Urothelium cell line (cell line): ENCODE measurements at regions not wholly inside any gene's neighbourhood (a gene's known extent, or its start where the extent isn't known, plus 50 kb on each side); places are given as distances from the start of the nearest gene placed in this dataset.
A peak's percentile ranks its signal among the peaks of the same experiment; 100 is the strongest.

Experiments used
- DNase-seq: peaks from one replicate; pipeline ENCODE4 v3.0.0; 2011; ENCODE audit warnings: low spot score, mixed read lengths
- FAIRE-seq: peaks from 2 replicates; lab custom pipeline; 2011; peaks lifted over from hg19 to GRCh38; lab: Jason Lieb, UNC

DNA sequence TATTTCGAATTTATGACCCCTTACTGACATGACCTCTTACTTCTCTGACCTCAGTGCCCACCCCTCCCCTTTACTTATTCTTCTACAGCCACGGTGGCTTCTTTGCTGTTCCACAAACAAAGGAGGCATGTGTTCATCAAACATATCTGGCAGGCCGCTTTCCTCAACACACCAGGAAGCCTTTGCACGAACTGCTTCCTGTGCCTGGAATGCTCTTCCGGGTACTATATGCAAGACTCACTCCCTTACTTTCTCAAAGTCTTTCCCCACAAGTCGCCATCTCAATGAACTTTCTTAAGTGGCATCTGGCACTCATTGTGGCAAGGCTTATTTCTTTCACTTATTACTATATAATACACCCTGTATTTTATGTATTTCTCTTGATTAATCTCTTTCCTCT lies 351.5 kb upstream of the DDX53 start:
- no peak for DNase-seq
- FAIRE-seq, result no peak

DNA sequence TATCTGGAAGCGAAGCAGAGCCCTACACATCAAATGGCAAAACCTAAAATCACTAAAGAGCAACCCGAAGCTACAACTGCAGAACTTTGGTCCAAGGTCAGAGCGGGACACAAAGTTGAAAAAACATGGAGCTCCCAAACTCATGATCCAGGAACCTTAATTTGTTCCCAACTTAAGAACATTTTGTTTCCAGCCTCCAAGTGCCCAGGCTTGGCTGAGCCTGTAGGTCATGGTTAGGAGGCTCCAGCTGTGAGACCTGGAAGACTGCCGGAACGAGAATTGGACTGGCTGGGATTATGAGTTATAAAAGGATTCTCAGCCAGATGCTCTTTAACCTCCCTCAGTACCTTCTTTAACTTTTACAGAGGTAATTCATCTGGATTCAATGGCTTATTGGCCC lies 349.1 kb upstream of the DDX53 start:
- DNase-seq (no peak), FAIRE-seq (no peak)

DNA sequence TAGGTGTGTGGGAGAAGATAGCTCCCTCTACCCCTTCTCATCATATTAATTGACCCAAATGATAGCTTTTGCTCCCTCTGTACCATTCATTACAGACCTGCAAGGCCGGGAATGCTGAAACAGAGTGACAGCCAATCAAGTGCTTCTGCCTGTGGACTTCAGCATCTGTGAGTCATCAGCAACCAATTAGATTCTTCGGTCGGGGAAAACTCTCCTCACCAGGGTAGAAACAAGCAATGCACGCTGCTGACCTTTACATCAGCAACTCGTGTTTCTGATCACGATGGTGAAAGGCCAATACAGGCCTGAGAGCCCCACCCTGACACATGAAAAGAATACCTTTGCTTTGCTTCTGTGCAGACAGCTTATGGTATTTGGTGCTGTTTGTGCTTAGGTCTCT lies 347.2 kb upstream of the DDX53 start:
- peak; percentile 1 for DNase-seq
- no peak for FAIRE-seq

DNA sequence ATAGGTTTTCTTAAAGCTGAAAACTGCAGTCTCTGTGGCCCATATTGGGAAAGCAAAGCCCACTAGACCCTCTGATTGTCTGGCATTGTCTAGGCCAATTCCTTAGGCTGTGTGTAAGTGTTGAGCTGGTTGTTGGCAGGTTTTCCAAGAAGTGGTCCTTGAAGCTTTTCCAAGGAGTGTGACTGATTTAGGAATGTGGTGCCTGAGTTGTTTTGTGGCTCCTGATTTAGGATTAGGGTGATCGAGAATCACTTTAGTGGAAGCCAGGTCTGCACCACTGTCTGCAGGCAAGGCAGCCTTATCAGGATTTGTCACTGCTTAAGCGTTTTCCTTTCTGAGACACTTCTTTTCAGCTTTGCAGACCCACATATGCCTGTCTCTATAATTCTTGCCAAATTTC lies 339.0 kb upstream of the DDX53 start:
- FAIRE-seq (no peak), DNase-seq (no peak)

DNA sequence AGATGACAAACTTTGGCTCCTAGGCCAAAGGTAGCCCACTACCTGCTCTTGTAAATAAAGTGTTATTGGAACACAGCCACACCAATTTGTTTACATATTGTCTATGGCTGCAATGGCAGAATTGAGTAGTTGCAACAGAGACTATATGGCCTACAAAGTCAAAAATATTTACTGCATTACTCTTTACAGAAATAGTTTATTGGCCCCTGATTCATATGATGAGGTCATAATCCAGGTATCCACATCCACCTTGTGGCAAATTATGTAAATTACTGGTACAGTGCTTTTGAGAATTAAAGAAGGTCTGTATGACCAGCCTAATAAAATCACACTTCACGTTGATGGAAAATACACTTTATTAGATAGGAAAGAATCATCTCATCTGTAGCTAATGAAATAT lies 337.0 kb upstream of the DDX53 start:
- no peak for FAIRE-seq
- DNase-seq, result no peak

DNA sequence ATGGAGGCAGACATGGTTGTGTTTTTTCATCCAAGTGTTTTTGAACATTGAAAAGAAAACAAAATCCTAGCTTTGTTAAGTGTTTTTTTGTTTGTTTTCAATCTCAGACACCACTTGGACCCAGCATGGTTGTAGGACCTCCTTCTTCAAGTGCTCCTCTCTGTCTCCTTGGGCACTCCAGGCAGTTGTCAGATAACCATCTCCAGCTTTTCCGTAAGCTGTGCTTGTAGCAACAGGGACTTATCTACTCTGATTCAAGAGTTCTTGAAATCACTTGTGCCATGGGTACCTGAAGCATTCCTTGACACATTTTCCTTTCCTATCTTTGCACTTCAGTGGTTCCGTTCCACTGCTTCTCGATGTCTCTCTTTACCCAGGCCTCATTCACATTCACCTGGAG lies 334.9 kb upstream of the DDX53 start:
- FAIRE-seq (no peak), DNase-seq (no peak)

DNA sequence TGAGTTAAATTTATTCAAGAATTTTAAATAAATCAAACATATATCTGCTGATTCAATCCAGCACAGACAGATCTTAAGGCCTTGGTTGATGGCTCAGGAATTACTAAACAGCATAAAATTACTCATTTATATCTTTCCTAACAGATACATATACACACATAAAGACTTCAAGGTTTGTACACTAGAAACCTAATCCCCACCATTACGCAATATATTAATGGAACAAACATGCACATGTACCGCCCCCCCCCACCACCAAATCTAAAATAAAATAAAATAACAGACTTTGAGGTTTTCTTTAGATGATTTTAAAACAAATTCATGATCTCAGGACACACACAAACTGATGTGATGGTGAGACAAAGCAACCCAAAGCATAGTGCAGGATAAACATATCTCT lies 333.9 kb upstream of the DDX53 start:
- DNase-seq, result no peak
- no peak for FAIRE-seq

DNA sequence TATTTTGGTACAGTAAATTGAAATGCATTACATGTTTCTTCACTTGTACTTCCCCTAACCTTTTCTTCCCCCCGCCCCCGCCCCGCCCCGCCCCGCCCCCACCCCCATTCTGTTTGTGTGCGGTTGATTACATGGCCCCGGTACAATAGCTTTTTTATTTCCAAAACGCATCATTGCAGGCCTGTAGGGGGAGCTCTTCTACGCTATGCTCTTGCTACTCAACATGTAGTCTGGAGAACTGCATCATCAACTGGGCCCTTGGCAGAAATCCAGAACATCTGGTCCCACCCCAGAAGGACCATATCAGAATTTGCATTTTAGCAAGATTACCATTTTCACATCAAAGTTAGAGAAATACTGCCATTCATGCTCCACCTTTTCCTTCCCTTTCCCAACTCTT lies 333.3 kb upstream of the DDX53 start:
- FAIRE-seq (no peak), DNase-seq (peak; percentile 1)

DNA sequence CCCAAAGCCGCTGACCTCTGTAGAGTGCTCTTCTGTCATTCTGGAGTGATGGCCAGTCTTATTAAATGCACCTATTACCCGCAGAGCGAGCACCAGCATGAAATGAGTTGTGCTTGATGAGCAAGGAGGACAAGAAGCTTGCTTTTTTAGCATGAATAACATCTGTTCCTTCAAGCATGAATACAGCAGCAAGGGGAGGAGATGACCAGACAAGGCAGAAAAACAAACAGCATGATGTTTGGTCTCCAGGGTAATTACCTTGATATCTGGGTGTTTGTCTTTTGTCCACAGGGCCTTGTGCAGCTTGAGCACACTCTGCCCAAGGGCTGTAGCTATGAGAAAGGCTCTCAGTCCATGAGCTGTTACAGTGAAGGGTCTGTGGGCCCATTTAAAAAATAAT lies 324.8 kb upstream of the DDX53 start:
- no peak for DNase-seq
- FAIRE-seq, result no peak

DNA sequence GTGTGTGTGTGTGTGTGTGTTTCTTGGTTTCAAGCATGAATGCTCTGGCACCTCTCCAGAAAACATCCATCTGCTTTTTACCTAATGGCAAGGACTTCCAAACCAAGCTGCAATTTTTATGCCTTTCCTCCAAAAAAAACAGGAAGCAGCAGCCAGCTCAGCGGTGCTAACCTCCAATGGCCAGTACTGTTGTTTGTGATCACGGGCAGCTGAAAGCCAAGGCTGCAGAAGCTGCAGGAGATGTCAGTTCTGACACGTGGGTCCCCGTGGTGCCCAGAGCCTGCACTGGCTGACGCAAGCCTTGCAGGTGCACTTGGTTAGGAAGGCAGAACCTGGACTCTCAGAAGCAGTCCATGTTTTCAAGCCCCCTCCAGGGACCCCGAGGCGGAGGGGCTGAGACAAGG lies 313.6 kb upstream of the DDX53 start:
- FAIRE-seq (no peak), DNase-seq (no peak)

DNA sequence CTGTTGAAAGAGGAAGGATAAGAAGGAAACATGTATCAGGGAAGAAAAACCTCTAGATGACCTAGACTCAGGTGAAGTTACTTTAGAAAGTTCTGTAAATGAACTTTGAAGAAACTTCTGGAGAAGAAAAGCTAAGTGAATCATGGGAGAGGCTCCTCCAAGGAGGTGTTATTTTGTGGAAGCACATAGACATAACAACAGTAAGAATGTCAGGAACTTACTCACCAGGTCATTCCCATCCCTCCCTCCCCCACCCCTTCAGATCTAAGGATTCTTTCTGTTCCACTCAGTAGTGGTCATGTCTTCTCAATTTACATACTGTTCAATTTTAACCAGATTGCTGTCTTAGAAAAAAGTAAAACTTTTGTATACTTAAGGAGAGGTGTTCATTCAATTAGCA lies 310.5 kb upstream of the DDX53 start:
- no peak for DNase-seq

DNA sequence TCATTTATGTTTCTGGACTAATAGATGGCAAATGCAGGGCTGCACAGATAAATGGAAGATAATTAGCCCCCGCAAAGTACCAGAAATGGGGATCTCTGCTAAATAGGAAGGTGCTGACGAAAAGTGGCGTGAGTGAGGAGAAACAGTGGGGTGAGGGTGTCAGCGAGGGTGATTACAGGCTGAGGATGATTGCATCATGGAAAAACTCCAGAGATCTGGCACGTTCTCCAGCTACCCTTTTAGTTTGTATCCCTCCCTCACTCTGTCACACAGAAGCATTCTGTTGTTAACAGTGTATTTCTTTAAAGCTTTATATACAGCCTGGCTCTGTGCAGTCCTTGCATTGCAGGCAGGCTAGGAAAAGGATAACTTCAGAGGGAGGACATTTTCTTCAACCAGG lies 309.6 kb upstream of the DDX53 start:
- DNase-seq, result no peak
- FAIRE-seq, result no peak

More for the DNA sequence above, 310.5 kb upstream of the DDX53 start:
- FAIRE-seq, result no peak

DNA sequence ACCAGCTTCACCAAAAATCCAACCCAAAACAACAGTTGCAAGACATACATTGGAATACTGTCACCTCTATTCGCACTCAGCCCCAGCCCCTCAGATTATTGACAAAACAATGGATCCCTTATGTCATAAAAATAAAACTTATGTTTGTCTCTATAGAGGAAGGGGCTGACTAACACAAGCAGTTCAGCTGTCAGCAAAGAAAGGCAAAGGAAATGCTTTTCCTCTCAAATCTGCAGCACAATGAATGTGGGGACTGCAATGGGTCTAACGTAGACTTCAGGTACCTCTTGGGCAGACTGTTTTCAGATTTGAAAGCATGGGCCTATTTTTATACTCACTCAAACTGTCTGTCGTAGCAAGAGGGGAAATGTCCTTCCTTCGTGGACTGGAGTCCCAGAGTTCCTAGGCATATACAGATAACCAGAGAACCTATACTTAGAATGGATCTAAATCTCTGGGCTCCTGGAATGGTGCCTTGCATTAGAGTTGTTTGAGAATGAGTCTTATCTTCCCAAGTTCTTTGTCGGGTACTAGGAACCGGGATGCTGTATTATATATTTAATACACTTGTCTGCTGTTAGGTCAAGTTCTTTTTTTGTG lies 307.7 kb upstream of the DDX53 start:
- no peak for DNase-seq
- no peak for FAIRE-seq

DNA sequence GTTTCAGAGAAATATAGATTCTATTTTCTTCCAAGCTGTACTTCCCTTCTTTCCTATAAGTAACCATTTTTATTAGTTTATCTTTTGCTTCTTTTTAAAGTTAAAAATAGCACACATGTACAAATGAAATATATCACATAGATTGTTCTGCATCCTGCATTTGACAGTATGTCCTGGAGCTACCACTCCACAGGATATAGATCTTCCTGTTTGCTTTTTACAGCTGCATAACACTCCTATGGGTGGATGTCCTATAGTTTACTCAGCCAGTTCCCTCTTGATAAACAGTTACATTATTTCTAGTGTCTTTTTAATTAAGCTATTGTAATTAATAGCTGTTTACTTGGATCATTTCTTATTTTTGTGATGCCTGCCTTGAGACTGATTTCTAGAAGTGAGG lies 301.6 kb upstream of the DDX53 start:
- FAIRE-seq, result no peak
- no peak for DNase-seq

DNA sequence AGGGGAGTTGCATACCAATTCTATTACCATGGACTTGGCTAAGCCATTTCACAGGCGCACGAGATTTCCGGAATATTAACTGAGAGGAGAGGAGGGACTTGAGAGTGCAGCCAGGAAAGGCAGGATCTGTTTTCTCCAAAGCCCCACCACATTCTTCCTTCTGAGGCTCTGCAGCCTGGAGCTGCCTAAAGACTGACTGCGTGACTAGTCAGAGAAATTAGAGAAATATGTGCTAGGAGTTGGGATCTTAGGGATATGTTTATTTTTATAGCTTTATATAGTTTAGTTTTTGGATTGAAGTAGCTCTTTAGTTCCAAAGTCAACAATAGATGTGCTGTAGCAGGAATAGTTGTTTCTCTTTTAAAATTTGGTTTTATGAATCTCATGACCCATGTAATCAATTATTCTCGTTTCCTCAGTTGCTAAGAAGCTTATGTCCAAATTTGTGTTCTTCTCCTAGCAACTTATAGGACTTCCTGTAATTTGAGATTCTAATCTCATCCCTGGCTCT lies 300.1 kb upstream of the DDX53 start:
- DNase-seq (no peak), FAIRE-seq (no peak)

DNA sequence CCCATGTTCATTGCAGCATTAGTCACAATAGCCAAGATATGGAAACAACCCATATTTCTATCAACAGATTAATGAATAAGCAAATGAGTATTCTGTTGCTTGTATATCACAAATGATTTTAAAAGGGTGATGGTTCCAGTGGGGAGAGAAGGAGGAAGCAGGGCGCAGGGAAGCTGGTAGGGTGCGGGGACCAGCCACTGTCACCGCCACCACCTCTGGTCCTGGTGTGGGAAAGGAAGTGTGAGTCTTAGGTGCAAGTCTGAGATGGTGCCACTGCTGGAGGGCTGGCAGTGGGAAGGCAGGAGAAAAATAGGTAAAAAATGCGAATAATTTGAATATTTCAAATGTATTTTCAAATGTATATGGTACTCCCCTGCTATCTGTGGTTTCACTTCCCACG lies 286.8 kb upstream of the DDX53 start:
- FAIRE-seq (no peak), DNase-seq (no peak)

DNA sequence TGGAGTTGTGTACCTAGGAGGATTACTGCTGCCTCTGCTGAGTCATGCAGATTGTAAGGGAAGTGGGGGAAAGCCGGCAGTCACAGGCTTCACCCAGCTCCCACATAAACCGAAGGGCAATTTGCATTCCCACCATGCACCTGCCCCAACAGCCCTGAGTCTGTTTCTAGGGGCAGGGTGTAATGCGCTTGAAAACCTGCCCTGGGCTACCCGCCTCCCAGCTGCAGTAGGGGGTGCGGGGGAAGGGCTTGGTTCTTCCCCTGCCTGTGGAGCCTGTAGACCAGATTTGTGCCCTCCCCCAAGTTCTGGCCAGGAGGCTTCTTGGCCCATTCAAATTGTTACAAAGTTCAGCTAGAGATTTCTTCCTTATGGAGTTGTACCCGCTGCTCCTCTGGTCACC lies 269.2 kb upstream of the DDX53 start:
- no peak for FAIRE-seq
- no peak for DNase-seq

DNA sequence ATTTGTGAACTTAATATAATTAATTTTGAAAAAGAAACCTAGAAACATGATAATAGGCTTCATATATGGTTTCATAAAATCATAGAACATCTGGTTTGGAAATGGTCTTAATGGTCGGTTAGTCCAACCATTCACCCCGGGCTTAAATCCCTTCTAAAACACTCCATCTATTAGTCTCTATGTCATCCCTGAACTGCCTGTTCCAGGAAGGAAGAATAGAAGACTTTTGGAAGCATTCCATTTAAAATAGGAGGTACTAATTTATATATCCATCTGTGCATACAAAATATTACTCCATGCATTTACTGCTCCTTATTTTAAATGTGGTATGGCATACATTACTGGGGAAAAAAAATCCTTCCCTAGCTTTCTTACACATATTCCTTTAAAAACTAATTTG lies 262.2 kb upstream of the DDX53 start:
- FAIRE-seq (no peak), DNase-seq (no peak)

DNA sequence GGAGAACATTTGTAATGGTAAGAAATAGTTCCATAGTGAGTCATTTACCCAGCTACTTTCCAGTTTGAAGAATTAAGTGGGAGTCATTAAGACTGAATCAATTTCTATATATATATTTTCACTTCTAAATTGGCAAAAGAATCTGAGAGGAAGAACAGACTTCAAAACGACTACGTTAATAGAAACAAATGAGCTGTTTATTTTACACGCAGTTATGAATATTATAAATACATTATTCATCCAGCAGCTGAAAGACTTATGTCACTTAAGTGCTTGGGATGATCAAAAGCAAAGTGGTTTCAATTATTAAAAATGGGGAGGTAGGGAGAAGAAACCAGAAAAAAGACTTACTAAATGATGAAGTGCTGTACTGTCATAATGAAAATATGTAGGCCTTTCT lies 260.5 kb upstream of the DDX53 start:
- FAIRE-seq, result no peak

DNA sequence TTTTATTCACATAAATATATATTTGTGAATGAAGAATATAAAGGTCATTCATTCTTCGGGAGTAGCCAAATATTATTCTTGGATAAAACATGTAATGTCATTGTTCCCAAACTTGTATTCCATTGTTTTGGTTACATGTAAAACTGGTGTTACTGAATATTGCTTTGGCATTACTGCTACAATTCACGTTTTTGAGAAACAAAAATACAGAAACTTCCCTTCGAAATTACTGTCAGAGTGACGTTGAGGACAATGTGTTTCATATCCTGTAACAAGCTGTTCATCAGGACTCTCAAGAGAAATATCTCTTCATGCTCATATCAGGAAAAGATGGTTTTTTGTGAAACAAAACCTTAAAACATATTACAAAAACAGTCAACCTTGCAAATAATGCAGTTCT lies 258.9 kb upstream of the DDX53 start:
- FAIRE-seq (no peak), DNase-seq (no peak)

More for the DNA sequence above, 260.5 kb upstream of the DDX53 start:
- no peak for DNase-seq

DNA sequence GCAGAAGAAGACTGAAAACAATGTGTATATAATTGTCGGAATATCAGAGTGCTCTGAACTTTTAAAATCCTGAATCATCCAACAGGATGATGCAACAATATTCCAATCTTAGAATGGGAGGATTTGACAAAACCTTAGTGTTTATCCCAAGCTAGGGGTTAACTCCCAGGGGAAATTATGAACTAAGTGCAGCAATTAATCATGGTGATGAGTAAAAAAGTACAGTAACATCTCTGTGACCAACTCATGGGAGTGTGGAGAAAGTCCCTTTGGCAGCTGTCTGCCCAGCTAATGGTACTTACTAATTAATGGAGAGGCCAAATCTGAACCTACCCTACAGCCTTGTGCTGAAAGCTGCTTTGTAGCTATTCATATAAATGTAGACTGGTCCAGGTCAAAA lies 257.6 kb upstream of the DDX53 start:
- DNase-seq (no peak), FAIRE-seq (no peak)

DNA sequence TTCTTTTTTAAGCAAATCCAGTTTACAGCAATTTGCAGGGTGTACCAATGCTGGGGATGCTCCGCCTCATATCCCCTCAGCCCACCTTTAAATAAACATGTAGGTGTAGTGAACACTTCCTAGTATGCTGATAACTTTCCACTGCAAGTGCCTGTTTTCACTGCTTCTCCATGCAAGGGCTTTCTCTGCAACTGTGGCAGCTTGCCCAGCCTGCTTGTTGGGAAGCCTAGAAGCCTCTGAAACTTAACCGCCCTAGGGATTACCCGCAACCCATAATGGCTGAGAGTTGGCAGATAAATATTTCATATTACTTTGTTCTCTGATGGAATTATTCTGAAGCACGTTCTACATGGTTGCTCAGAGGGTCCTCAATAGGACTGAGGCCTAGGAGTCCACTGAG lies 253.7 kb upstream of the DDX53 start:
- DNase-seq (no peak), FAIRE-seq (no peak)
